ENCODE measurements at regions not wholly inside any gene's neighbourhood (a gene's known extent, or its start where the extent isn't known, plus 50 kb on each side); places are given as distances from the start of the nearest gene placed in this dataset.

DNA sequence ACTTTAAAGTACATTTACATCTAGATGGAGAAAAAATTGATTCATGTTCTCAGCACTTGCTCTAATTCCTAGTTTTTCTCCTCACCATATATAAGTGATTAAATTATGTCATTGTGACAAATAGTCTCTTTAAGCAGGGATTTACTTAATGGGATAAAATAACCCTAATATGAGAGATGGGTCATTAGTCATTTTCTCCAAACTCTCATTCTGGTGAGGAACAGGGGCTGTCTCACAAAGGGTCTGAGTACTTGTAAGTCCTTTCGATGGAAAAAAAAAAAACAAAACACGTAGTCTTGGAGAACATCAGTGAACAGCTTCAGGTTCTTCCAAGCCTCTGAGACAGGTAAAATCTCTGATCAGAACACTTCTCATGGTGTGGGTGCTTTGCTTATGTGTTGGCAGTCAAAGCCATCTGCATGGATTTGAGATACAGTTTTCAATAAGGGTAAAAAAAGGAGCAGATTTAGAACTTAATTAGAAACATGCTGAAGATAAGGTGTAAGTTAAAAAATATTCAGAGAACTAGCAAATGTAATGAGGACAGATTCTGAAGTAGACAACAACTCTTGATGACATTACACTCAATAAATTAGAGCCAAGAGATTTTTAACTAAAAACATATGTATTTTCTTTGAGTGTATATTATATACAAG is 1668.9 kb upstream of the MIR17HG start:
- no peak for DNase-seq
- Mint-ChIP-seq H3K4me3 (no peak overlapping the region), H3K4me1 (no peaks in the 10 kb centered on the region), H3K27ac (no peak overlapping the region), H3K27me3 (no peaks in the 10 kb centered on the region), H3K36me3 (ENCODE audit: low read depth) (no peaks in the 10 kb centered on the region), H3K9me3 (peaks cover 1% of the 10 kb centered on the region)
- POLR2A ChIA-PET, result no interaction called here
- CTCF ChIA-PET, result no interaction called here

DNA sequence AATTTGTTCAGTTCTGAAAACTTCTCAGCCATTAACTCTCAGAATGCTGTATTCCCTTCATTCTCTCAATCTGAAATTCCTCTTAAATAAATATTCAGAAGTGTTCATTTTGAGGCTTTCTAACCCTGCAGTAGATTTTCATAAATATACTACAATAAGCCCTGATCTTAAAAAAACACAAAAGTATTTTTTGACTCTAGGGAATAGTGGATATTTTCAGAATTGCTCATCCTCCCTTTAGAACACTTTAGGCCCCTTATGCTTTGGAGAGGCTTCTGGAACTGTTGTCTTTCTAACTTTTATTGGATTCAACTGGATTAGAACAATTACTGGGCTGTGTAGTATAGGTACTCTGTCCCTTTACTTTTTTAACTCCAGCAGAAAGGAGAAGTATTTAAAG is 1662.6 kb upstream of the MIR17HG start:
- POLR2A ChIA-PET, result no interaction called here
- H3K4me1 Mint-ChIP-seq, result no peaks in the 10 kb centered on the region
- no peak for DNase-seq

GRCh38 chr13:89686171-89686570 is 1661.3 kb upstream of the MIR17HG start:
- ChIA-PET POLR2A (no interaction called here), CTCF (no interaction called here)
- H3K36me3 Mint-ChIP-seq (ENCODE audit: low read depth), result no peaks in the 10 kb centered on the region
- no peak overlapping the region for H3K4me3 Mint-ChIP-seq
- peaks cover 8% of the 10 kb centered on the region for H3K9me3 Mint-ChIP-seq
- H3K4me1 Mint-ChIP-seq, result no peaks in the 10 kb centered on the region
- no peak for DNase-seq
- no peaks in the 10 kb centered on the region for H3K27me3 Mint-ChIP-seq
- H3K27ac Mint-ChIP-seq, result no peak overlapping the region

More for the DNA sequence above, 1662.6 kb upstream of the MIR17HG start:
- Mint-ChIP-seq H3K36me3 (ENCODE audit: low read depth) (no peaks in the 10 kb centered on the region), H3K9me3 (peaks cover 8% of the 10 kb centered on the region), H3K4me3 (no peak overlapping the region), H3K27me3 (no peaks in the 10 kb centered on the region), H3K27ac (no peak overlapping the region)
- CTCF ChIA-PET, result no interaction called here

GRCh38 chr13:89687066-89687465 is 1660.4 kb upstream of the MIR17HG start:
- POLR2A ChIA-PET, result no interaction called here
- H3K27me3 Mint-ChIP-seq, result no peaks in the 10 kb centered on the region
- no peaks in the 10 kb centered on the region for H3K36me3 Mint-ChIP-seq (ENCODE audit: low read depth)
- no peak overlapping the region for H3K27ac Mint-ChIP-seq
- no peak overlapping the region for H3K4me3 Mint-ChIP-seq
- CTCF ChIA-PET, result no interaction called here
- H3K4me1 Mint-ChIP-seq, result no peaks in the 10 kb centered on the region
- DNase-seq, result no peak
- peaks cover 8% of the 10 kb centered on the region for H3K9me3 Mint-ChIP-seq

GRCh38 chr13:89688918-89689317 is 1658.6 kb upstream of the MIR17HG start:
- Mint-ChIP-seq H3K36me3 (ENCODE audit: low read depth) (no peaks in the 10 kb centered on the region), H3K27ac (no peak overlapping the region), H3K9me3 (peaks cover 6% of the 10 kb centered on the region), H3K4me1 (no peaks in the 10 kb centered on the region), H3K27me3 (no peaks in the 10 kb centered on the region), H3K4me3 (no peak overlapping the region)
- DNase-seq, result no peak
- POLR2A ChIA-PET, result interaction anchor here (0.5 kb wide), 1 partner anchor 1300 kb away, joined by 3 read pairs; no protein-coding TSS in a partner anchor
- CTCF ChIA-PET, result no interaction called here

GRCh38 chr13:89694451-89694850 is 1653.0 kb upstream of the MIR17HG start:
- Mint-ChIP-seq H3K9me3 (no peaks in the 10 kb centered on the region), H3K27me3 (no peaks in the 10 kb centered on the region), H3K27ac (no peak overlapping the region), H3K36me3 (ENCODE audit: low read depth) (no peaks in the 10 kb centered on the region), H3K4me3 (no peak overlapping the region), H3K4me1 (no peaks in the 10 kb centered on the region)
- ChIA-PET POLR2A (no interaction called here), CTCF (no interaction called here)
- DNase-seq, result no peak

DNA sequence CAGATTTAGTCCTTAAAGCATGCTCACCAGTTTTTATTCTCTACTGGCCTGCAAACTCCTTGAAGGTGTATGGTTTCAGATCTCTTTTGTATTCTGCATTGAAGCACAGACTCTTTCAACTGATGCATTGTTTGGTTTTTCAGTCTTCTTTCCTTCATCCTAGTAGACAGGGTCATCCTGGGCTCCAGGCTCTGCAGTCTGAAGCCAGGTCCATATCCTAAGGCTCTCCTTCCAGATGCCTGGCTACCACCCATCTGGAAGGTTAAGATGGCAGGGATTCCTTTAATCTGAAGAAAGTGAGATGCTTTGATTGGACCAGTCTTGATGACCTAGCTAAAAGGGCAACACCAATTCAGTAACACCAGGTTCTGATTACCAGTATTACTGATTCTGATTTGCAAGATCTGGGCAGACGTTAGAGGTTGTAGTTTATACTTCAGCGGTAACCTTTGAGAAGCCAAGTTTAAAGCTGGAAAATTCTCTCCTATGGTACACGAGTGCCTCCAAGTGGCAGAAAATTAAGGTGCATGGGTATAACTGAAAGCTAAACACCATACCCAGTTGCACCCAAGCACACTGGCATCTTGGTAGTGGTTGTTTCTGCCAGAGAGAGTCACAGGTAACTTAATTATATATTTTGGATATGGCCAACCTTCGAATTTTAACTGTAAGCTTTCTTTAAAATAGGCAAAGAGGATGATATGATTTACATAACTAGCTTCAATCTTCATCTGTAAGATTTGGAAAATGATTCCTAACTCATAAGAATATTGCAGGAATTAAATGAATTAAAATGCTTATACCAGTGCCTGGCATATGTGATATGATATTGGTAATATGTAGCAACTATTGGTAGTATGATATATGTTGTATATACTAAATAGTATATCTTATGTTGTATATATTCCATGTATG is 1651.9 kb upstream of the MIR17HG start:
- DNase-seq, result no peak
- H3K27ac Mint-ChIP-seq, result no peak overlapping the region
- H3K36me3 Mint-ChIP-seq (ENCODE audit: low read depth), result no peaks in the 10 kb centered on the region
- no peaks in the 10 kb centered on the region for H3K4me1 Mint-ChIP-seq
- H3K9me3 Mint-ChIP-seq, result no peaks in the 10 kb centered on the region
- H3K4me3 Mint-ChIP-seq, result no peak overlapping the region
- ChIA-PET CTCF (no interaction called here), POLR2A (no interaction called here)
- no peaks in the 10 kb centered on the region for H3K27me3 Mint-ChIP-seq

DNA sequence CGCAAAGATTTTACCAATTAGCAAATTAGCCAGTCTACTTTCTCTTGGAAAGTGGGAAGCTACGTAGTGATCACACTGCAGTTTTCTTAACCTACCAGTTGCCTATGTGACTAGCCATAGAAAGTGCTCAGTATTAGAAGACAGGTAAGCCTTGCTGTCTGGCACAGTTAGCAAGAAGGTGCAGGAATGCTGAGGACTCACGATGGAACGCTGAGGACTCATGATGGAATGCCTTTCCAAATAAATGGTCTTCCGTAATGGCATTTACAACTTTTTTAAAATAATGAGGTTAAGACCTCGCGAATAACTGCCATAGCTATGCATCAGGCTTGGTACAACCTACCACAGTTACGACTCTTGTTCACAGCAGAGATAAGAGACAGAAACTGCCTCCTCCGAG is 1645.6 kb upstream of the MIR17HG start:
- Mint-ChIP-seq H3K27me3 (no peaks in the 10 kb centered on the region), H3K9me3 (peaks cover 6% of the 10 kb centered on the region), H3K4me1 (no peaks in the 10 kb centered on the region), H3K36me3 (ENCODE audit: low read depth) (no peaks in the 10 kb centered on the region), H3K27ac (no peak overlapping the region), H3K4me3 (no peak overlapping the region)
- POLR2A ChIA-PET, result no interaction called here
- CTCF ChIA-PET, result interaction anchor here (0.6 to 0.8 kb wide), 2 partner anchors 538 to 1365 kb away, joined by 3 read pairs; no protein-coding TSS in a partner anchor
- DNase-seq, result no peak

GRCh38 chr13:89704040-89704439 is 1643.4 kb upstream of the MIR17HG start:
- peaks cover 6% of the 10 kb centered on the region for H3K9me3 Mint-ChIP-seq
- ChIA-PET POLR2A (no interaction called here), CTCF (no interaction called here)
- H3K36me3 Mint-ChIP-seq (ENCODE audit: low read depth), result no peaks in the 10 kb centered on the region
- no peaks in the 10 kb centered on the region for H3K4me1 Mint-ChIP-seq
- H3K27me3 Mint-ChIP-seq, result no peaks in the 10 kb centered on the region
- no peak overlapping the region for H3K4me3 Mint-ChIP-seq
- no peak for DNase-seq
- H3K27ac Mint-ChIP-seq, result no peak overlapping the region

GRCh38 chr13:89708013-89708412 is 1639.5 kb upstream of the MIR17HG start:
- Mint-ChIP-seq H3K27ac (no peak overlapping the region), H3K36me3 (ENCODE audit: low read depth) (no peaks in the 10 kb centered on the region), H3K9me3 (peaks cover 6% of the 10 kb centered on the region), H3K4me3 (no peak overlapping the region), H3K4me1 (no peaks in the 10 kb centered on the region), H3K27me3 (no peaks in the 10 kb centered on the region)
- no peak for DNase-seq
- ChIA-PET POLR2A (no interaction called here), CTCF (no interaction called here)

DNA sequence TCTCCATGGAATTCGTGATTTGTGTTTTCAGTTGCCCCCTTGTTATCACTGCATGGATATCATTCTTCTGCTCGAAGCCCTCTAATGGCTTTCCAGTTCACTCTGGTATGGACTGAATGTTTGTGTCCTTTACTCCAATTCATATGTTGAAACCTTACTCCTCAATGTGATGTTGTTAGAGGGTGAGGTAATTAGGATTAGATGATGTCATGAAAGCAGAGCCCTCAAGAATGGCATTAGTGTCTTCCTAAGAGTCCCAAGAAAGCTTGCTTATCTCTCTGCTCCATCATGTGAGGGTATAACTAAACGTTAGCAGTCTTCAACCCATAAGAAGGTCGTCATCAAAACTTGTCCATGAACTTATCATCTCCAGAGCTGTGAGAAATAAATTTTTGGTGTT is 1626.3 kb upstream of the MIR17HG start:
- Mint-ChIP-seq H3K27ac (no peak overlapping the region), H3K4me1 (no peaks in the 10 kb centered on the region), H3K9me3 (peaks cover 16% of the 10 kb centered on the region), H3K4me3 (no peak overlapping the region), H3K36me3 (ENCODE audit: low read depth) (no peaks in the 10 kb centered on the region), H3K27me3 (no peaks in the 10 kb centered on the region)
- ChIA-PET CTCF (no interaction called here), POLR2A (no interaction called here)
- DNase-seq, result no peak

GRCh38 chr13:89726690-89727435 is 1620.6 kb upstream of the MIR17HG start:
- no peaks in the 10 kb centered on the region for H3K4me1 Mint-ChIP-seq
- peaks cover 5% of the 10 kb centered on the region for H3K9me3 Mint-ChIP-seq
- H3K27ac Mint-ChIP-seq, result no peak overlapping the region

GRCh38 chr13:89733829-89734228 is 1613.7 kb upstream of the MIR17HG start:
- POLR2A ChIA-PET, result no interaction called here
- Mint-ChIP-seq H3K27me3 (no peaks in the 10 kb centered on the region), H3K9me3 (peaks cover 2% of the 10 kb centered on the region), H3K27ac (no peak overlapping the region), H3K4me3 (no peak overlapping the region), H3K36me3 (ENCODE audit: low read depth) (no peaks in the 10 kb centered on the region), H3K4me1 (no peaks in the 10 kb centered on the region)
- DNase-seq, result no peak
- CTCF ChIA-PET, result no interaction called here

More at GRCh38 chr13:89726690-89727435, 1620.6 kb upstream of the MIR17HG start:
- DNase-seq, result no peak
- Mint-ChIP-seq H3K27me3 (no peaks in the 10 kb centered on the region), H3K36me3 (ENCODE audit: low read depth) (no peaks in the 10 kb centered on the region), H3K4me3 (no peak overlapping the region)
- ChIA-PET POLR2A (no interaction called here), CTCF (no interaction called here)

Data from activated CD4-positive, alpha-beta memory T cell treated with anti-CD3 and anti-CD28 coated beads, Interleukin-2, amount 10 ng/mL, durations not matched to agents 7 days and 5 days (primary cell).